ENCODE measurements at regions not wholly inside any gene's neighbourhood (a gene's known extent, or its start where the extent isn't known, plus 50 kb on each side); places are given as distances from the start of the nearest gene placed in this dataset.

DNA sequence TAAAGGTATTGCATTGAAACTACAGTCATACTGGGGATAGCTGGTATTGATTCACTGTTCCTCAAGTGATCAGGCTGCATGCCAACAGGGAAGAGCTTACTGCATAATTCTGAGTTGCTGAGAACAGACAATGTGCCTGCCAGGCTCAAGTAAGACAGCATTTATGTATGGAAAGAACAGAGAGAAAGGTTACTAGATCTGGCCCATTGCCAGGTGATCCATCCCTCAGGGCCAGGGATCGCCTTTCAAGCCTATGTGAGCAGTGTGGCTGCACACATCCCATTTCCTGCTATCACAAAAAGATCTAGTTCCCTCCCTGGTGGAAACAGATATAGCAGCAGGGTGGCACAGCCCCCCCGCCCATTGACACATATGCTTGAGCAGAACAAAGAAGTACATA is 254.0 kb downstream of the TMA16 start:
- FAIRE-seq (no peak), DNase-seq (ENCODE audit: insufficient read length, low spot score) (no peak)

DNA sequence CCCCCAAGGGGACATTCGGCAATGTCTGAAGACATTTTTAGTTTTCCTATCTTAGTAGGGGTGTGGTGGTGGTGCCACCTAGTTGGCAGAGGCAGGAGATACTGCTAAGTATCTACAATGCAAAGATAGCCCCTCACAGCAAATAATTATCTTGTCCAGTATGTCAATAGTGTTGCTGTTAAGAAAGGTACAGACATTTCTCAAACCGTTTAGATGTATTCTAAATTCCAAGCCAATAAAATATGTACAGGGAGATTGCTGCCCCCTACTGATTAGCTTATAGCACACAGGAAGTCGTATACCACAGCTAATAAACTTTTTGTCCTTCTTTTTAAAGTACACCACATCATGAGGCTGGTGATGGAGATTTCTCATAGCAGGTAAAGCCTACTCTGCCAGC is 260.5 kb downstream of the TMA16 start:
- peak; percentile 81 for FAIRE-seq
- no peak for DNase-seq (ENCODE audit: insufficient read length, low spot score)

DNA sequence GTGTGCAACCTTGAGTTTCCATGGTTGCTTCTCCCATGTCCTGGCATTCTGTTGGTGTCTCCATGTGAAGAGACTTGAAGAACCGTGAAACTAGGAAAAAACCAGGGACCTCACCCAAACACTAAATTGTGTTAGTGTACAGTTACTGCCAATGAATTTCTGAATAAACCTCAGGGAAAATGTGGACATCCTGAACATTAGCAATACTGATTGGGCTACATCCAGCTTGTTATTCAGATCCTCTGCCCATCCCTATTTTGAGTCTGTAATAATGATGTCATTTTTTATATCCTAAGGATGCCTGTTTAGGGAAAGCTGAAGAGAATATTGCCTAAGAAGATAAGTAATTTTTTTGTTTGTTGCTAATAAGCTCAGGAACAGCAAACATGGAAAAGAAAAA is 262.7 kb downstream of the TMA16 start:
- DNase-seq (ENCODE audit: insufficient read length, low spot score) (no peak), FAIRE-seq (no peak)

DNA sequence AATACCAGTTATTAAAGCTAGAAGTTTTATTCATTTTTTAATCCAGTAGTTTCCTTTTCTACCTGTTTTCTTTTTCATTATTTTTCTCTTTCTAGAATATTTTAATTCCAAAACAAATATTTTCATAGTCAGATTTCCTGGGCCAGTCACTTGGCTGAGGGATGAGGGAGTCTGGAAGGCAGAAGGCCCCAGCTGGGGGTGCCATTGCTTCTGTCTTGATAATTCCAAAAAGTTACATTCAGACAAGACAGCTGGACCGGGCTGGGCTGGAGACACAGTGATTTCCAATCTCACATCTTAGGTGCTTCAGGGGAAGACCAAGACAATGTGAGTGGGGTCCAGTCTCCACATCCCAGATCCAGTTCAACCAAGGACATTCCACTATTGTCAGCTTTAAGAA is 263.5 kb downstream of the TMA16 start:
- DNase-seq (ENCODE audit: insufficient read length, low spot score) (no peak), FAIRE-seq (no peak)

DNA sequence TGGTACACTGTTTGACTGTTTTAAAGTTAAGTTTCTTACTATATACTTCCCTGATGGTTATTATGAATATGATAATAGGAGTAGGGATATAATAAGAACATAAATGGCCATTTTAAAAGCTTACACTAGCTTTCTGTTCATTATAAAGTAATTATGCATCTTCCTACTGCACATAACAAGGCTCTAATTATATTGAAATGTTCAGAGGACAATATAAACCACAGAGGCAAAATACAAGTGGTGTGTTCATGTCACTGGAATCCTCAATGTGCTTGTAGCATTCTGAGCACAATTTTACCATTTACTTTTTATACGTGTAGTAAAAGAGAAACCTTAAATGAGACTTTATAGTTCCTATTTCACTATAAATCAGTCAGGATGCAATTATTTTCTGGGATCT is 268.3 kb downstream of the TMA16 start:
- DNase-seq (ENCODE audit: insufficient read length, low spot score): no peak
- FAIRE-seq: no peak

DNA sequence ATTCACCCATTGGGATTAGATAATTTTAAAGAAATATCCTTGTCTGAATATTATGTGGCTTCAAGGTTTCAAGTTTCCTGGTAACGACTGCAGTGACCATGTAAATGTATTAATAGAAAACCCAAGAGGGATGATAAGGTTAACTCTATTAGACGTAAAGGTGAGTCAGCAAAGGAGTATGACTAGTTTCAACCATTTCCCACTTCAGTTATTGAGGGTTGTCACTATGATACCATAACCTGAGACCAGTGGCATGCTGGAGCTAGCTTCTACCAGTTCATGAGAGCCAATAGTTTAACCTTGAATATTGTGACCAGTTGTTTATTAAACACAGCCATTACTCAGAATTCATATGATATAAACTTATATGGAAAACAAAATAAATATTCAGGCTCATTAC is 270.1 kb downstream of the TMA16 start:
- peak; percentile 40 for FAIRE-seq
- no peak for DNase-seq (ENCODE audit: insufficient read length, low spot score)

DNA sequence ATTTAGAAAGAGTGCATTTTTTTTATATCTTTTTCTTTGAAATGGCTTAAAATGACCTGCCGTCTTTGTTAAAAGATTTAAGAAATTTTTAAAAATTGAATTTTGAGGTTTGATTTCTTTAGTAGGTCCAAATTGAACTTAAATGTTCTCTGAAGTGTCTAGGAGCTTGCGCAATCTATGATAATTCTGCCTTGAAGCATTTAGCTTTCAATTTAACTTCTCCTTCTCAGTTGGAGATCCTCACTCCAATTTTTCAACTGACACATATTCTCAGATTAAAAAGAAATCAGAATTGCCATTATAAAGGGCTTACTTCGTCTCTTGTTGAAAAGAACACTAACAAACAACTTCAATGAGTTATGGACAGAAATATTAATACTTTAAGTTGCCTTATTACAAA is 273.5 kb downstream of the TMA16 start:
- no peak for FAIRE-seq

DNA sequence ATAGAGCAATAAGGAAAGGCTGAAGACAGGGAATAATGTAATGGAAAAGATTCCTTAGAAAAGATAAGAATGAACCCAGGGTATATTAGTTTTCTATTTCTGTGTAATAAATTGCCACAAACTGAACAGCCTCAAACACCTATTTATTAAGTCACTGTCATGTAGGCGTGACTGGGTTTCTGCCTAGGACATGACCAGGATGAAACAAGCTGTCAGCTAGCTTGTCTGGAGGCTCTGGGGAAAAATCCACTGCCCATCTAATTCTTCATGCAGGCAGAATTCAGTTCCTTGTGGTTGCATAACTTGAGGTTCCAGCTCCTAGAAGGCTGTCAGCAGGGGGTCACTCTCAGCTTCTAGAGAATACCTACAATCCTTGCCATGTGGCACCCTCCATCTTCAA is 277.7 kb downstream of the TMA16 start:
- DNase-seq (ENCODE audit: insufficient read length, low spot score): no peak
- no peak for FAIRE-seq

More for the DNA sequence above, 273.5 kb downstream of the TMA16 start:
- DNase-seq (ENCODE audit: insufficient read length, low spot score): no peak

DNA sequence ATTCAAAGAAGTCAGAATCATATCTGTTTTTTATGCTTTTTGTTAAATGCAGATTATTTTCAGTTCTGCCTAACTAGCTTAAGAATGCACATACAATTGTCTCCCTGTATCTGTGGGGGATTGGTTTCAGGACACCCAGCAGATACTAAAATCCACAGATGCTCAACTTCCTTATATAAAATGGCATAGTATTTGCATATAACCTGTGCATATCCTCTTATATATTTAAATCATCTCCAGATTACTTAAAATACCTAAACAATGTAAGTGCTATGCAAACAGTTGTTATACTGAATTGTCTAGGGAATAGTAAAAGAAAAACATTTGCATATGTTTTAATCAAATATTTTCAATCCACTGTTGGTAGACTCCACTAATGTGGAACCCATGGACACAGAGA is 279.4 kb downstream of the TMA16 start:
- no peak for FAIRE-seq

DNA sequence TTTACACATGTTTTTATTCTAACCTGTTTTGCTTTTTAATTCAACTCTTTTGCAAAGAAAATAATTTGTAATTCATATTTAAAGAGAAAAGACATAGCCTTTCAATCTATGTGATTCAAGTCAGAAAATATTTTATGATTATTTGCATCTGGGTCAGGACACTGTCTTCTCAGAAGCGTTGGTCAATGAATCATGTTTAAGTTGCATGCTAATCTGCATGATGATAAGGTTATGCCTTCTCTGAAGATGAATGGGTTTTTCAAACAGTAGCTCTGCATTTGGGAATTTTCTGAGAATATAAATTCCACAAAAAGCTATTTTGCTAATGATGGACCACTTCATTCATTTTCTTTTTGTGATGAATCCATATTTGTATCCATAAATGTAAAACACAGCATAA is 282.5 kb downstream of the TMA16 start:
- no peak for FAIRE-seq
- no peak for DNase-seq (ENCODE audit: insufficient read length, low spot score)

More for the DNA sequence above, 279.4 kb downstream of the TMA16 start:
- no peak for DNase-seq (ENCODE audit: insufficient read length, low spot score)

DNA sequence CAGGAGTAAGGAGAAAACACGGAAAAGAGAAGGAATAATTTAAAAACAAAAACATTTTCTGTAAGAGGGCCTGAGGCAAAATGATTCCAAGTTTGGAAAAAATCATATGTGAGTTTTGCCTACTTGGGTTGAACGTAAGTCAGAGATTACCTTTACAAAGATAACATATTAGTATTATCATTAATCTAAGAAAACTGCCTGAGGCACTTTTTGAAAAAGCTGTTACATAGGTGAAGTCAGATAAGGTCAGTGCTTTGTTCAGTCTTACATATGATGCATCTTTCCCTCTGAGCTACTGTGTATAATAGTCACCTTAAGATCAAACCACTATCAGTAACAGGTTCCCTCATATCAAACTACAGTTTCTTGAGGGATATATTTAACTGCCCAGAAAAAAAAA is 287.2 kb downstream of the TMA16 start:
- FAIRE-seq (no peak), DNase-seq (ENCODE audit: insufficient read length, low spot score) (no peak)

DNA sequence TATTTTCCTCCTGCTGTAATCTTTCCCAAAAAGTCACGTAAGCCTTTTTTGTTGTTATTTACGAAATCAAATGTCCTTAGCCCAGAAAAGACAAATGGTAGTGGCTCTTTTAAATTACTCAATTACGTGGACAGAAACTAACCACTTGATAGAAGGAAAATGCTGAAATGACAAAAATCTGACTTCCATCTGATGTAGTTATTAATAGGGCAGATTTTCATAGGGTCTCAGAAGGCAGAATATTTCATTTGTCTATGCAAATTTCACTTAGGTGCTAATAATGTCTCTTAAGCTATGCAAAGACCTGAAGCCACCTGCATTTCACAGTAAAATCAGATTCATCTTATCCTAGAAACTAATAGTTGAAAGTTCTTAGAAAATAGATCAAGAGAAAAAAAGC is 295.7 kb downstream of the TMA16 start:
- DNase-seq (ENCODE audit: insufficient read length, low spot score): no peak
- no peak for FAIRE-seq

DNA sequence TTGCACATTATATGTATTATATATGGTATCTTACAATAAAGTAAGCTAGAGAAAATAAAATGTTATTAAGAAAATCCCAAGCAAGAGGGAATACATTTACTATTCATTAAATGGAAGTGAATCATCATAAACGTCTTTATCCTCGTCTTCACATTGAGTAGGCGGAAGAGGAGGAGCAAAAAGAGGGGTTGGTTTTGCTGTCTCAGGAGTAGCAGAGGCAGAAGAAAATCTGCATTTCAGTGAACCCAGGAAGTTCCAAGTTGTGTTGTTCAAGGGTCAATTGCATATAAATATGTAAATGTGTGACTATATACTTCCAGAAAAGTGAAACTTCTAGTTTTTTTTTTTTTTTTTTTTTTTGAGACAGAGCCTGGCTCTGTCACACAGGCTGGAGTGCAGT is 301.4 kb downstream of the TMA16 start:
- FAIRE-seq (no peak), DNase-seq (ENCODE audit: insufficient read length, low spot score) (no peak)

DNA sequence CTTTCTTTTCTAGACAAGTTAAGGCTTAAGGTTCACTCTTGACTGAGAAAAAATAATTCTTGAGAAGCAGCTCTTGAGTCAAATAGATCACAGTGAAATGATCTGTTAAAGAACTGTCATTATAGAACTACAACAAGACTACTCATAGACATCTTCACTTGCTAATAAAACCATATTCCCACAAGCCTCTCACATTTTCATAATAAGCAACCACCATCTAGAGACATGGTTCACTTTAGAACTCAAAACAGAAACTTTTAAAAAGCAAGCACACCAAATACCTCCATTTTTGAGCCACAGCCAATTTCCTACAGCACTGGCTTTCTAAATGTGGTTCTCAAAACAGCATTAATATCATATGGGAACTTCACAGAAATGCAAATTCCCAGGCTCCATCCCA is 309.5 kb downstream of the TMA16 start:
- no peak for FAIRE-seq
- DNase-seq (ENCODE audit: insufficient read length, low spot score): no peak

DNA sequence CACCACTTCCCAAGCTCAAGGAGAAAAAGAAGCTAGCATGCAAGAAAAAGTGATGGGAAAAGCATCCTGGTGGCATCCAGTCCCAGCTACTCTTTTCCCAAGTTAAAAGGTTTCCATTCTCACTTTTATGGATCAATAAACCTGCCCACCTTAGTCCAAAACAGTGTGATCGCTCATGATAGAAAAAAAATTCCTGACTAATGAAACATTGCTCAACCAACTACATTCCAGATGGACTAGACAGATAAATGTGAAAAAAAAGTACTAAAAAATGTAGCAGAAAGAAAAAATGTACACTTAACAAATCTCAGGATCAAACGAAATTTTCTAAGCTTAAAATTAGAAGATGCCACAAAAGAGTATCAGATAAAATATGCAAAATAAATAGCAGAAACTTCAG is 312.2 kb downstream of the TMA16 start:
- DNase-seq (ENCODE audit: insufficient read length, low spot score): no peak

DNA sequence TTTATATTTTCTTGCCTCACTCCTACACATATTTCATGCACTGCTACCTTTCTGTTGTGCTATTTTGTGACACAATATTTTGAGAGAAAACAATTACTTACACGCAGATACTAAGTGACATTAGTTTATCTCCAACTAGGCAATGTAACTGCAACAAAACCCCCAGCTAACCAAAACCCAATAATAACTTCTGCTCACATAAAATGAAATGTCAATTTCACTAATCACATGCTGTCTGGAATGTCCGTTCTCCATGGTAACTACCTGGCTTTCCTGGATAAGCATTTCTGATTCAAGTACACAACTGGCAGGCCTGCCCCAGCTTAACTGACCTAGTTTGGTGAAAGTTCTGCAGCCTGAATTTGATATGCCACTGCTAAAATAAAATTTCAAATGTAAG is 313.5 kb downstream of the TMA16 start:
- DNase-seq (ENCODE audit: insufficient read length, low spot score) (no peak), FAIRE-seq (no peak)

More for the DNA sequence above, 312.2 kb downstream of the TMA16 start:
- no peak for FAIRE-seq

DNA sequence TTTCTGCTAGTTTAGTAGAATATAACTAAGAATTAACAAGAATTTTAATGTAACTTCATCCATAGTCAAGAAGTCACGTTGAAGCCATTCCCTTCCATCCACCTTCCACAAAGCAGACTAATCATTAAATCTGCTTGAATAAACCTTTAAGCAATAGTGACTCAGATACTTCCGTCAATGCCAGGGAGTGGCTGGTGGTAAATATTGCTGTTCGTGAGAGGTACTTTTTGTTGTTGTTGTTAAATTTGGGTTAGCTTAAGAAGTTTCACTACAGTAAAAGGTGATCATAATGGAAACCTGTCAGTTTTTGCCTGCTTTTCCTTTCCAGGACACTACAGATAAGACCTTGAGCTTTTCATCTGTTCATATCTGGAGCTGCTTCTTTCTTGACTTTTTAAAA is 316.3 kb downstream of the TMA16 start:
- FAIRE-seq: peak; percentile 42

DNA sequence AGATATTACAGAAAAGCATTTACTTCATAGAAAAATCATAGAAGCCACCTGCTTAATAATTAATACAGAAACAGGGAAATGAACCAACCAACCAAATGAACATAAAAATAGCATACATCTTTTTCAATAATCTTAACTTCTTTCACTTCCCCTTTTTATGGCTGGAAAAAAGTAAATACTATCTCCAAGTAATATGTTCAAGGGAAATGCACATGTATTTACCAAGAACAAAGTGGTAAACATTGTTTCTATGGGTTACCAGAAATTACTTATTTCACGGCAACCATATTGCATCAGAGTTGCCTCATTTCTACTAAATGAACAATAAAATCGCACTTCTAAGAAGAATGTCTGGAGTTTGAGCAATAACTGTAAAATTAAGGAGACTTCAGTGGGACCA is 321.3 kb downstream of the TMA16 start:
- FAIRE-seq: no peak
- DNase-seq (ENCODE audit: insufficient read length, low spot score): no peak

More for the DNA sequence above, 316.3 kb downstream of the TMA16 start:
- no peak for DNase-seq (ENCODE audit: insufficient read length, low spot score)

DNA sequence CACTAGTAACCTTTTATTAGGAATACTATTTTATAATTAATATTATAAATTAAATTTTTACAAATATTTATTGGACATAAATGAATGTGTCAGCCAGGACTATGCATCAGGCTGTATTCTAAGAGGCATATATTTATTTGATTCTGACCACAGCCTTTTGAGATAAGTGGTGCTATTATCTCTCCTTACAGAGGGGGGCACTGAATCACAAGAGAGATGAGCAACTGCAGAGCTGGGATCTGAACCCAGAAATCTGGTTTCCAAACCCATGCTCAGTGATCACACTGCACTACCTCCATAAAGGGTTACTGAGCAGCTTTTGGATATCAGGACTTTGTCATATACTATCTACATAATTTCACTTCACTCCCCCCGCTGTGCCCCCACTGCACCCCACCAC is 322.0 kb downstream of the TMA16 start:
- no peak for DNase-seq (ENCODE audit: insufficient read length, low spot score)
- FAIRE-seq: peak; percentile 11

DNA sequence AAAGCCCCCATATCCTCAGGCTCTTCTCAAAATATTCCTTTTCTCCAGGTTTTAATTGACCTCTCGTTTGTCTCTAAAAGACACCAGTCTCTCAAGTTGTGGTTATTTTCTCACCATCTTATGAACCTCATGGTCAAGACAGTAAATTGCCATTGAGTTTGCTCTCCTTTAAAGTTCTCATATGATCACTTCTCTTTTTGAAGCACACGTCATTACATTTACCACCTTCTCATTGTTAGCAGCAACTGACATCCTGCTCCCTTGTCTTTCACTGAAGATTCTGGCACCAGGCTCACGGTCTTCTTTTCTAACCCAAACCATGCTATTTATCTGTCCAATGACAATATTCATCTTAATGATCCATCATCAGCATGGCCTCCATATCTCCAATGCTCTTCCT is 324.2 kb downstream of the TMA16 start:
- DNase-seq (ENCODE audit: insufficient read length, low spot score): no peak
- no peak for FAIRE-seq

DNA sequence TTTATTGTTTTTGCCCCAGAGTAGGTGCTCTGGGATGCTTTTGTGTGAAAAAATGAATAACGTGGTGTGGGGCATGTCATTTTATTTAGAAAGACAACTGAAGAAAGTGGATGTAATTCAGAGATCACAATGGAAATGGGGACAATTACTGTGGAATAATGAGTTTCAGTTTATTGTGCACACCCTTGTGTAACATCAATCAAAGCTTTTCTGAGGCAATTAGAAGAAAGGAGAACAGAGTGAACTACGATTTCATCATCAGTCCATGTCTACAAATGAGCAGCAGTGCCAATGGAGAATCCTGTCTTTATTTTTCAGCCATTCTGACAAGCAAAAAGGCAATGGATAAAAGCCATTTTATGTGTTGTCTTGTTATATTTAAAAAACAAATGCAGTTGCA is 339.2 kb downstream of the TMA16 start:
- FAIRE-seq (no peak), DNase-seq (ENCODE audit: insufficient read length, low spot score) (no peak)

DNA sequence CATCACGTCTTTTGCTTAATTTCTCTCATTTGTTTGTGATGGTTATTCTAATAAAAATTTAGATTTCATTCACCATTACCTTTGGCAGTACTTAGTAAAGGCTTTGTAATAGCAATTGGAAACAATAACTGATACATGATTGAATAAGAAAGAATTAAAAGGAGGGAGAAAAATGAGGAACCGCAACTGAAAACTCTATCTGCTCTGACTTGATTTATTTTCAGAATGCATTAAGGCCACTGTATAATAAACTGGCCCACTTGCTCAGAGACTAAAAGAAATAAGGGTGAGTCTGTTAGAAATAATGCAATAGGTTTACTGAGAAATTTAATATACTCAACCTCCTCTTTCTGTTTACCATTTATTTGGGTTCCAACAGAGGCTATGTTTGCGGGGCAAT is 351.5 kb downstream of the TMA16 start:
- no peak for DNase-seq (ENCODE audit: insufficient read length, low spot score)
- FAIRE-seq: no peak

DNA sequence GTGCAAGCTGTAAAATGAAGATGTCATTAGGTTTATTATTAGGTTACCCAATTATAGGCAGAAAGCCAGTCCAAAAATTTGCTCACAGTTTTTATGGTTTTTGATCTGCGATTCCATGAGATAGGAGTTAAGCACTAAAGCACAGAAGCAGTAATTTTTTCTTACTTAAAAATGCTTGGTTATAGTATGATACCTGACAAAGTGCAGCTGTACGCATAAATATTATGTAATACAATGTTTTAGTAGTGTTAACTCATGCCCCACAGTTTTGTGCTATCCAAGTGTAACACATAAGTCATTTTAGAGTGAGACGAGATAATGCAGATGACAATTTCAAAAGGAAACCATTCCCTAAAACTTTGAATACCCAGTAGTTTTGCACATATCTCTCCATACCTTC is 357.8 kb downstream of the TMA16 start:
- no peak for DNase-seq (ENCODE audit: insufficient read length, low spot score)
- FAIRE-seq: no peak

DNA sequence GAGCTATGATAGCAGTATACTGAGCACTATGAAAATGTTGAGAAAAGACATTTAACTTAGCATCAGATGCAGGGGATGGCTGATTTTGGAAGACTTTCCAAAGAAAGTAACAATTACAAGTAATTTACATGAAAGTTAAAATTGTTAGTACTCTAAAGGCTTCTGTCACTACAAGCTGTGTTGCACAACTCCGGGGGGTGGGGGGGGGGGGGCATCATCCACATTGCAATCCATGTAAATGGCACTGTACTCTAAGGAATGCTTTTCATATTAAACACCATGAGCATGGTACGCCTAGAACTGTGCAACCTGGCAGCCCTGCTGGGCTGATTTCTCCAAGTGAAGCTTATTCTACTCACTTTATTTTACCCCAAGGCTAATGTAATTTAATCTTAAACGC is 363.4 kb downstream of the TMA16 start:
- DNase-seq (ENCODE audit: insufficient read length, low spot score): no peak
- FAIRE-seq: no peak
